ENCODE measurements at regions not wholly inside any gene's neighbourhood (a gene's known extent, or its start where the extent isn't known, plus 50 kb on each side); places are given as distances from the start of the nearest gene placed in this dataset.
"Not testable (repeated sequence)": the region's sequence is repeated elsewhere in the genome, so short reads cannot be mapped to it uniquely, and the experiment has no call there.

DNA sequence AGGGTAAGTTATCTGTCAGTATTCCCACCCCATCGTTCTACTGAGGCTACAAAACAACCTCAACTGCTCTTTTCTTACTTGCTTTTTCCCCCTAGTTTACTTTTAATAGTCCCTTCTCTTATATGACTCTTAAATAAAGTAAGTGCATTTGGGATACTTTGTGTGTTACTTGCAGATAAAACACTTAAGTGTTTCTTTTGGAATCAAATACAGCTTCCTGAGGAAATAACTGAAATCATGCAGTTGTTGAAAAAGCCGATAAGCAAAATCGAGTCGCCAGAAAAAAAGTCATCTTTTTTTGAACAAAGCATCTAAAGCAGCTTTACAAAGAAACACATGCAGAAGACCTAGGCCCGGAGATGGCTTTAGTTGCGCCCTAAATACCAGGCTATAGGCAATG lies 53.5 kb upstream of the EPB41L4A start:
- no peak for DNase-seq (ENCODE audit: low spot score)

DNA sequence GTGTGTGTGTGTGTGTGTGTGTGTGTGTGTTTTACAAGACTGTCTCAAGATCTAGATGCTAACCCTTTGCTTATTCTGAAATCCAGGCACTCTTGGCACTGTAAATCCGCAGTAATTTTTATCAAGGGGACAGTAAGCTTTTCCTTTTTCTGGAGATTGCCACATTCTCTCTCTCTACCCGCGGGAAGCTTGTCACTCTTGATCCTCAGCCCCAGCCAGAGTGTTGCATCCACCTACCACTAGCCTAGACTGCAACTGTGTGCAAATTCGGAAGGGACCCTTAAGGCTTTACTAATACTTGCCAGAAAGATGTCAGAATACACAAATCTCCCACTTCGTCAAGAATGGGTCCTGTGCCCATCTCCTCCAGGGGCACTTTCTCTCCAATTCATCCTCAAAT lies 54.9 kb upstream of the EPB41L4A start:
- DNase-seq (ENCODE audit: low spot score) = no peak

DNA sequence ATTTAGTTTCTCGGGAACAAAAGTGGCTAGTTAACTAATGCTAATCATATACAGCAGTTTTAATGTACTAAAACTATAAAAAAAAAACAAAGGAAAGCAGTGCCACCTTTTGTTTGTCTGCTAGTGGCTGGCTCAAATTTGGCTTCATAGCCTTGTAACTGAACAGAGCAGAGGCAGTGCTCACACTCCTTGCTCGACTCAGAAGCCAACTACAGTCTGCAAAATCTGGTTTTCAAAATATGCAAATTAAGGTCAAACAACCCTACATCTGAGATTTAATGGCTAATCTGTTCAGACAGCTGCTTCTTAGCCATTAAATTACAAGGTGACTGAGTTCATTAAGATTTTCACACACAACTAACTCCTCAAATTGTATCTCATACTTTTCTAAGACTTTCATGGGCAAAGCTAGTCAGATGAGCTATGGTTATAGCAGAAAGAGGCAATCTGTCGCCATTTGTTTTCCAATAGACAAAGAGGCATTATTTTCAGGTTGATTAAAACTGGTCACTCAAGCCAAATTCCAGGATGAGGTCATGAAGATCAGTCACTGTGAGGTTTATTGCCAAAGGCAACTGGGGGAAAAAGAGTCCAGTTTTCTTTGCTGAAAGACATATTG lies 56.8 kb upstream of the EPB41L4A start:
- DNase-seq (ENCODE audit: low spot score) = peak; percentile 75

- no peak for DNase-seq (ENCODE audit: low spot score)
These were observed 60.3 kb upstream of the EPB41L4A start for GRCh38 chr5:112479418-112479817.

DNA sequence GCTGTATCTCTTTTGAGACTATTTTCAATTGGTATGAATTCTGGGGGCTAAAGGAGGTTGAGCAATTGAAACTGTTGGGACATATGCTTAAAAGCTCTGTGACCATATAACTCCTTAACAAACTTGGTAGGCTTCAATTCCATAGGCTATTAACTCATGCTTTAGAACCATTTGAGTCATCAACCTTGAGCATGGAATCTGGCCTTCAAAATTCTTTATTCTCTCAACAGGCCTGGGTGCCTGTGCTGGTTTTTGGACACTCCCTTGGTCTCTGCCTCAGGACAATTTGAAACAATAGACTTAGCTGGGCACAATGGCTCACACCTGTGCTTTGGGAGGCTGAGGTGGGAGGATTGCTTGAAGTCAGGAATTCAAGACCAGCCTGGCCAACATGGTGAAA lies 61.4 kb upstream of the EPB41L4A start:
- no peak for DNase-seq (ENCODE audit: low spot score)

DNA sequence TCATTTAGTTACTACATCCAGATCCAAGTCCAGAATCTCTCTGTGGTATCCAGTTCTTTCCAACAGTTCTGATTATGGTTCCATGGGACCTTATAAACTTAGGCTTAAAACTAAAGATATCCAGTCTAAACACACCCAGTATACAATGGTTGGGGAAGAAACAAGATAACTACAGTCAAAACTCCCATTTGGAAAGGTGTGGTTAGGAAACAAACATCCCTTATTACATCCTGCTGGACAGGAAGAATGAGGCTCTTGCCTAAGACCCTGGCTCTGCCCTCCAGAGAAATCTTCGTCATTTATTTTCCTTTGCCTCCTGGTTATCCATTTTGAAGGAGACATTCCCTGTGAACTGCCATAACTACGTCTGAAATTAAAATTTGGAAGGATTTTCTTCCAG lies 64.6 kb upstream of the EPB41L4A start:
- no peak for DNase-seq (ENCODE audit: low spot score)

- DNase-seq (ENCODE audit: low spot score) = no peak
These were observed 66.9 kb upstream of the EPB41L4A start for GRCh38 chr5:112485934-112486355.

GRCh38 chr5:112491257-112491656 lies 72.2 kb upstream of the EPB41L4A start:
- no peak for DNase-seq (ENCODE audit: low spot score)

- DNase-seq (ENCODE audit: low spot score) = peak; percentile 60
These were observed 73.2 kb upstream of the EPB41L4A start for GRCh38 chr5:112492291-112492690.

GRCh38 chr5:112503749-112504501 lies 84.8 kb upstream of the EPB41L4A start:
- not testable (repeated sequence) for DNase-seq (ENCODE audit: low spot score)

DNA sequence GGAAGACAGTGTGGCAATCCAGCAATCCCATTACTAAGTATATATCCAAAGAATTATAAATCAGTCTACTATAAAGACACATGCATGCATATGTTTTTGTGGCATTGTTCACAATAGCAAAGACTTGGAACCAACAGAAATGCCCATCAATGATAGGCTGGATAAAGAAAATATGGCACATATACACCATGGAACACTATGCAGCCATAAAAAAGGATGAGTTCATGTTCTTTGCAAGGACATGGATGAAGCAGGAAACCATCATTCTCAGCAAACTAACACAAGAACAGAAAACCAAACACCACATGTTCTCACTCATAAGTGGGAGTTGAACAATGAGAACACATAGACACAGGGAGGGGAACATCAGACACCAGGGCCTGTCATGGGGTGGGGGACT lies 90.0 kb upstream of the EPB41L4A start:
- not testable (repeated sequence) for DNase-seq (ENCODE audit: low spot score)

DNA sequence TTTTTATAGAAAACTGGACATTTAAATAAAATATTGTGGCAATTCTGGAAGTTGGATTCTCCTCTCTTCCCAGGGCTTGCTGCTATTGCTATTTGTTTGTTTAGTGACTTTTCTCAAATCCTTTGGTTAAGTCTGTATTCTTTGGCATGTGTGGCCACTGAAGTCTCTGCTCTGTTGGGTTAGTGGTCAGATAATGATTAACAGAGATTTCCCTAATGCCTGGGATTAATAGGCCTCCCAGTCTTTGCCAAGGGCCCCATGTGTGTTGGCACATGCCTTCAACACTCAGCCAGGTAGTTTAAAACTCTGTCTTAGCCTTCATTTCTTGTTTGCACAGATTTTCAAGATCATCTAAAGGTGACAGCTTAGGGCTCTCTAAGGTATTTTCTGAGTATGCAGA lies 92.8 kb upstream of the EPB41L4A start:
- no peak for DNase-seq (ENCODE audit: low spot score)

- no peak for DNase-seq (ENCODE audit: low spot score)
These were observed 93.8 kb upstream of the EPB41L4A start for GRCh38 chr5:112512901-112513300.

- DNase-seq (ENCODE audit: low spot score) = no peak
These were observed 95.0 kb upstream of the EPB41L4A start for GRCh38 chr5:112514111-112514510.

DNA sequence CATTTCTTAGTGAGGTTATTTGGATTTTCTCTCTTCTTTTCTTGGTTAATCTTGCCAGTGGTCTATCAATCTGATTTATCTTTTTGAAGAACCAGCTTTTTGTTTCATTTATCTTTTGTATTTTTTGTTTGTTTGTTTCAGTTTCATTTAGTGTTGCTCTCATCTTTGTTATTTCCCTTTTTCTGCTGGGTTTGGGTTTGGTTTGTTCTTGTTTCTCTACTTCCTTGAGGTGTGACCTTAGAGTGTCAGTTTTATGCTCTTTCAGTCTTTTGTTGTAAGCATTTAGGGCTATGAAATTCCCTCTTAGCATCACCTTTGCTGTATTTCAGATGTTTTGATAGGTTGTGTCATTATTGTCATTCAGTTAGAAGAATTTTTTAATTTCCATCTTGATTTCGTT lies 101.4 kb upstream of the EPB41L4A start:
- not testable (repeated sequence) for DNase-seq (ENCODE audit: low spot score)

GRCh38 chr5:112522891-112523673 lies 104.0 kb upstream of the EPB41L4A start:
- not testable (repeated sequence) for DNase-seq (ENCODE audit: low spot score)

DNA sequence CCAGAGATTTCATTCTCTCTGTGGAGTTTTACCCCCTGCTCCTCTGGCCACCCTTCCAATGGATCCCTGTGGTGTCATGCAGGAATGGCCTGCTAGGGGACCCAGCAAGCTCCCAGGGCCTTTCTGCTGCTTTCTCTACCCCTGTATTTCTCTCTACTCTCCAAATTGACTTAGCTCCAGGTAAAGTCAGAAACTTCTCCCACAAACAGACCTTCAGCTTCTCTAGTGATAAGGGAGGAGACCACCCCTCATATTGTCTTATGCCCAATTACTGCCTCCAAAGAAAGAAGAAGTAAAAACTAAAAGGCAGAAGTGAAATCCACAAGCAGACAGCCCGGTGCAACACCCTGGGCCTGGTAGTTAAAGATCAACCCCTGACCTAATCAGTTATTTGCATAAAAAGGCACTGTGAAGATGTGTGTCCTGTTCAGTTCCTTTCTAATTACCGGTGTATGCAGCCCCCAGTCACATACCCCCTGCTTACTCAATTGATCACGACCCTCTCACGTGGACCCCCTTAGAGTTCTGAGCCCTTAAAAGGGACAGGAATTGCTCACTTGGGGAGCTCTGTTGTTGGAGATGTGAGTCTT lies 104.7 kb upstream of the EPB41L4A start:
- not testable (repeated sequence) for DNase-seq (ENCODE audit: low spot score)

DNA sequence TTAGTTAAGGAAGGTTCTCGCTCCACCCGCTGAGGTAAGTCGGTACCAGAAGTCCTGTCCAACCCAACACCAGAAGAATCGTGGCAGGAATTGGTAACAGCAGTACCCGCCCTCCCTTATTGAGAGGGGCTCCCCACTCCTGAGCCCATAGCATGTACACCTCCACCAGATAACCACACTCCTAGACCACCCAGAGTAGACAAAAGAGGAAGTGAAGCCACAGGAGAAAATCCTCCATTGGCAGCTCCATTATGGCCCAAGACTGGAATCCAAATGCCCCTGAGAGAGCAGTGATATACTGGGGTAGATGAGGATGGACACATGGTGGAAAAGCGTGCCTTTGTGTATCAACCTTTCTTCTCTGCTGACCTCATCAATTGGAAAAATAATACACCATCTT lies 106.1 kb upstream of the EPB41L4A start:
- no peak for DNase-seq (ENCODE audit: low spot score)

DNA sequence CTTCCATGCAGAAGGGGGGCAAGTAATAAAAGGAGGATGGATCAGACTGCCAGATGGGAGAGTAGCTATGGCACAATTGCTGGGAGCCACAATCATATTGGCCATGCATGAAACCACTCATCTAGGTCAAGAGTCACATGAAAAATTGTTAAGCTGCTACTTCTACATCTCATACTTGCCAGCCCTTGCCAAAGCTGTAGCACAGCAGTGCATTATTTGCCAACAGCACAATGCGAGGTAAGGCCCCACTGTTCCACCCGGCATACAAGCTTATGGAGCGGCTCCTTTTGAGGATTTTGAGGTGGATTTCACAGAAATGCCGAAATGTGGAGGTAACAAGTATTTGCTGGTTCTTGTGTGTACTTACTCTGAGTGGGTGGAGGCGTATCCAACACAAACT lies 109.9 kb upstream of the EPB41L4A start:
- no peak for DNase-seq (ENCODE audit: low spot score)

DNA sequence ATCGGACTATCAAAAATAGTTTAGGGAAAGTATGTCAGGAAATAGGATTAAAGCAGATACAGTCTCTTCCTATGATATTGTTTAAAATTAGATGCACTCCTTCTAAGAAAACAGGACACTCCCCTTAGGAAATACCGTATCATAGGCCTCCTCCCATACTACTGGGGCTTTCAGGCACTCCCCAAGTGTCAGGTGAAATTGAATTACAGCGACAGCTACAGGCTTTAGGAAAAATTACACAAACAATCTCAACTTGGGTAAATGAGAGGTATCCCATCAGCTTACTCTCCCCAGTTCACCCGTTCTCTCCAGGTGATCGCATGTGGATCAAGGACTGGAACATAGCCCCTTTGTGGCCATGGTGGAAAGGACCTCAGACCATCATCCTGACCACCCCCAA lies 110.4 kb upstream of the EPB41L4A start:
- no peak for DNase-seq (ENCODE audit: low spot score)

DNA sequence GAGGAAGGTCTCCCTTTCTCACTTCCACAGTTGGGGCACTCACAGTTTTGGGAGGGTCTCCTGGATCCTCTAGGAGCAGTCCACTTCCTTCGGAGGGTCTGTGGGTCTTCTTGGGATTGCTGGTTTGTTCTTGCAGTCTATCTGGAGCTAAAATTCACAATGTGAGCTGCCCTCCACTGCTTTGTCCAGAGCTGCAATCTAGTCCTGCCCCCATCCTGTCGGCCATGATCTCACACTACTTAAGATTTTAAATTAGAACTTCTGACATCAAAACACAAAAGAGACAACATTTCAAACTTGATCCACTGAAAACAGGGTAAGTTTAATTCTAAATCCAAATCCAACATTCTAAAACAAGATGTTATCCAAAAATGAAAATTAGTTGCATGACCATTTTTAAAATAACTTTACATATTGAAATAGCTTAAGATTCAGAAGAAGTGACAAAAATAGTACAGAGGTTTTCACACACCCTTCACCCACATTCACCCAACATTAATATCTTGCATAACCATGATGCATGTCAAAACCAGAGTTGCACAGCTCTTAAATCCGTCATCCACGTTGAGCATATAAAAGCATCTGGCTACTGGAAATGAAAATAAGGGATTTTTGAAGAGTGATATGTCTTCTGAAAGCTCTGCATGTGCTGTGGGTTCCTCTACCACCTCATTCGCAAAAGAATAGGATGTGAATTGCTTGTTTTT lies 113.7 kb upstream of the EPB41L4A start:
- DNase-seq (ENCODE audit: low spot score) = no peak

- no peak for DNase-seq (ENCODE audit: low spot score)
These were observed 114.3 kb upstream of the EPB41L4A start for GRCh38 chr5:112533362-112533761.

All from Ammon's horn (tissue), 1 donor.